ENCODE measurements at regions not wholly inside any gene's neighbourhood (a gene's known extent, or its start where the extent isn't known, plus 50 kb on each side); places are given as distances from the start of the nearest gene placed in this dataset.

- no peak for DNase-seq
- Histone ChIP-seq H3K27ac (no peak overlapping the region), H3K9me3 (no peaks in the 10 kb centered on the region), H3K4me1 (peaks cover 10% of the 10 kb centered on the region), H3K4me3 (no peak overlapping the region), H3K27me3 (ENCODE audit: low read depth) (no peaks in the 10 kb centered on the region), H3K36me3 (no peaks in the 10 kb centered on the region)
- intact Hi-C loops (cut with DNase I): no loop called here
- no peak for TF ChIP-seq CTCF (IDR thresholded peaks at IDR 0.05)
- ATAC-seq: no peak
Measured at GRCh38 chr9:106707291-106707690, 155.7 kb upstream of the ZNF462 start.

- no peaks in the 10 kb centered on the region for H3K27me3 ChIP-seq (ENCODE audit: low read depth)
- no peak overlapping the region for H3K4me3 ChIP-seq
- no peaks in the 10 kb centered on the region for H3K9me3 ChIP-seq
- ATAC-seq: peak in 1 of 2 donors; percentile 16
- intact Hi-C loops (cut with DNase I): no loop called here
- TF ChIP-seq CTCF (IDR thresholded peaks at IDR 0.05): no peak
- H3K36me3 ChIP-seq: no peaks in the 10 kb centered on the region
- peaks cover 10% of the 10 kb centered on the region for H3K4me1 ChIP-seq
- no peak for DNase-seq
- H3K27ac ChIP-seq: no peak overlapping the region
Measured at GRCh38 chr9:106707738-106708474, 155.1 kb upstream of the ZNF462 start.

GRCh38 chr9:106708475-106709146, 154.4 kb upstream of the ZNF462 start:
- Histone ChIP-seq H3K9me3 (no peaks in the 10 kb centered on the region), H3K4me1 (peaks cover 10% of the 10 kb centered on the region), H3K4me3 (no peak overlapping the region), H3K27me3 (ENCODE audit: low read depth) (no peaks in the 10 kb centered on the region), H3K36me3 (no peaks in the 10 kb centered on the region), H3K27ac (no peak overlapping the region)
- ATAC-seq (peak in 1 of 2 donors; percentile 68), DNase-seq (no peak)
- intact Hi-C loops (cut with DNase I): no loop called here
- TF ChIP-seq CTCF (IDR thresholded peaks at IDR 0.05): no peak

- ATAC-seq (no peak), DNase-seq (no peak)
- Histone ChIP-seq H3K9me3 (no peaks in the 10 kb centered on the region), H3K4me3 (no peak overlapping the region), H3K4me1 (peaks cover 9% of the 10 kb centered on the region), H3K27ac (no peak overlapping the region), H3K36me3 (no peaks in the 10 kb centered on the region), H3K27me3 (ENCODE audit: low read depth) (no peaks in the 10 kb centered on the region)
- no peak for TF ChIP-seq CTCF (IDR thresholded peaks at IDR 0.05)
- intact Hi-C loops (cut with DNase I): no loop called here
Measured at GRCh38 chr9:106712279-106712678, 150.7 kb upstream of the ZNF462 start.

- TF ChIP-seq CTCF (IDR thresholded peaks at IDR 0.05): no peak
- ATAC-seq (no peak), DNase-seq (no peak)
- Histone ChIP-seq H3K4me1 (peaks cover 6% of the 10 kb centered on the region), H3K27ac (no peak overlapping the region), H3K36me3 (no peaks in the 10 kb centered on the region), H3K4me3 (no peak overlapping the region), H3K27me3 (ENCODE audit: low read depth) (no peaks in the 10 kb centered on the region), H3K9me3 (no peaks in the 10 kb centered on the region)
- intact Hi-C loops (cut with DNase I): no loop called here
Measured at GRCh38 chr9:106713206-106713605, 149.8 kb upstream of the ZNF462 start.
